ENCODE measurements at regions not wholly inside any gene's neighbourhood (a gene's known extent, or its start where the extent isn't known, plus 50 kb on each side); places are given as distances from the start of the nearest gene placed in this dataset.

GRCh38 chr4:111466811-111467604 is 678.2 kb upstream of the FAM241A start:
- TF ChIP-seq, protein P1, sequence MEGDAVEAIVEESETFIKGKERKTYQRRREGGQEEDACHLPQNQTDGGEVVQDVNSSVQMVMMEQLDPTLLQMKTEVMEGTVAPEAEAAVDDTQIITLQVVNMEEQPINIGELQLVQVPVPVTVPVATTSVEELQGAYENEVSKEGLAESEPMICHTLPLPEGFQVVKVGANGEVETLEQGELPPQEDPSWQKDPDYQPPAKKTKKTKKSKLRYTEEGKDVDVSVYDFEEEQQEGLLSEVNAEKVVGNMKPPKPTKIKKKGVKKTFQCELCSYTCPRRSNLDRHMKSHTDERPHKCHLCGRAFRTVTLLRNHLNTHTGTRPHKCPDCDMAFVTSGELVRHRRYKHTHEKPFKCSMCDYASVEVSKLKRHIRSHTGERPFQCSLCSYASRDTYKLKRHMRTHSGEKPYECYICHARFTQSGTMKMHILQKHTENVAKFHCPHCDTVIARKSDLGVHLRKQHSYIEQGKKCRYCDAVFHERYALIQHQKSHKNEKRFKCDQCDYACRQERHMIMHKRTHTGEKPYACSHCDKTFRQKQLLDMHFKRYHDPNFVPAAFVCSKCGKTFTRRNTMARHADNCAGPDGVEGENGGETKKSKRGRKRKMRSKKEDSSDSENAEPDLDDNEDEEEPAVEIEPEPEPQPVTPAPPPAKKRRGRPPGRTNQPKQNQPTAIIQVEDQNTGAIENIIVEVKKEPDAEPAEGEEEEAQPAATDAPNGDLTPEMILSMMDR (optimal IDR thresholded peaks at IDR 0.05 in 1 of 3, IDR thresholded peaks at IDR 0.05 in 1 of 3, conservative IDR thresholded peaks at IDR 0.05 in 1 of 3; ENCODE audit: extremely low read depth in 1 of 3, insufficient read depth in 2 of 3, low read length in 3 of 3) = no peak
- no peak for TF ChIP-seq EZH2 (IDR thresholded peaks at IDR 0.05; ENCODE audit: low read length)

All from keratinocyte (primary cell).